ENCODE measurements at regions not wholly inside any gene's neighbourhood (a gene's known extent, or its start where the extent isn't known, plus 50 kb on each side); places are given as distances from the start of the nearest gene placed in this dataset.

- TF ChIP-seq POLR2A (IDR thresholded peaks at IDR 0.05) (no peak), CTCF (IDR thresholded peaks at IDR 0.05 in 8 of 11, conservative IDR thresholded peaks at IDR 0.05 in 3 of 11) (no peak)
These were observed 356.6 kb downstream of the PLA2G4A start for GRCh38 chr1:187185389-187185788.
